GM21529 (cell line): ENCODE measurements at regions not wholly inside any gene's neighbourhood (a gene's known extent, or its start where the extent isn't known, plus 50 kb on each side); places are given as distances from the start of the nearest gene placed in this dataset.
"Not testable (repeated sequence)": the region's sequence is repeated elsewhere in the genome, so short reads cannot be mapped to it uniquely, and the experiment has no call there.

Experiments
- ATAC-seq: cut with Tn5 transposase; IDR thresholded peaks from one replicate; pipeline ENCODE4 v1.9.1; 2021; ENCODE audit not compliant: unreplicated experiment

DNA sequence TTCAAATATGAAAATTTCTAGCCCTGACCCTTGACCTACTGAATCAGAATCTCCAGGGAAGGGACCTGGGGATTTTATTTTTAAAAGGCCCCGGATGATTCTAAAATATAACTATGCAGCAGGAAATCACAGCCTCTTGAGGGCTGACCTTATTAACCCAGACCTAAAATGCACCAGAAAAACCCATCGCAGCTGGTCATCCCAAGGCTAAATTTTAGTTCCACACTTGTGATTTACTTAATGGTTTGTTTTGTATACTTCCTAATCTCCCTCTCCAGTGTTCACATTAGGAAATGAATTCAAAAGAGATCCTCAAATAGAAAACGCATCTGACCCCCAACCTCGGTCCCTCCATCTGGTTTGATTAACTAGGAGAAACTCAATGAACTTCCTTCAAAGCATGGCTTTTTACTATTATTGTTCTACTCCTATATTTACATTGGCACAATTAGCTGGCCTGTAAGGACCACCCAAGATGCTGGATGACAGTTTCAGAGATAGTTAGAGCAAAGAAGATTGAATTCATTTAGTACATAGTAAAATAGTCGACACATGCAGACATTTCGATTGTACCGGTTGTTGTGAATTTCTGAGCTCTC, 147.8 kb upstream of the MED14 start:
- no peak for ATAC-seq

DNA sequence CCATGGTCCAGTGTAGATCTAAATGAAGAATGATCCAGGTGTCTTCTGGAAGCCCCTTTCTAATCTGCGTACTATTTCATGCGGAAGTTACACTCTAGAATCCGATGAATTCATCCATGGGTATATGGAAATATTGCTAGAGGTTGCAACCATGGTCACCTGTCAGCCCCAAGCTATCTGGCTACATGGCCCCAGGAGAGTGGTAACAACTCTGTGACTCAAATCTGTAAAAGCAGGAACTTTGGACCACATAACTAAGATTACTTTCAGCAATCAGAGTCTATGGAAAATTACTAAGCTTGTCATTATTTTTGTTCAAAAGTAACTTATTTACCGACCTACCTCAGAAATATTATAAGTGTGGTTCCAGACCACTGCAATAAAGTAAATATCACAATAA, 150.6 kb upstream of the MED14 start:
- no peak for ATAC-seq

DNA sequence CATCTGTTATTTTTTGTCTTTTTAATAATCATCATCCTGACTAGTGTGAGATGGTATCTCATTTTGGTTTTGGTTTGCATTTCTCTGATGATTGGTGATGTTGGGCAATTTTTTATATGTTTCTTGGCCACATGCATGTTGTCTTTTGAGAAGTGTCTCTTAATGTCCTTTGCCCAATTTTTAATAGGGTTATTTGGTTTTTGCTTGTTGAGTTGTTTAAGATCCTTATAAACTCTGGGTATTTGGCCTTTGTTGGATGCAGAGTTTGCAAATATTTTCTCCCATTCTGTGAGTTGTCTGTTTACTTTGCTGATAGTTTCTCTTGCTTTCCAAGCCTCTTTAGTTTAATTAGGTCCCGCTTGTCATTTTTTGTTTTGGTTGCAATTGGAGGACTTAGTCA, 152.1 kb upstream of the MED14 start:
- no peak for ATAC-seq

DNA sequence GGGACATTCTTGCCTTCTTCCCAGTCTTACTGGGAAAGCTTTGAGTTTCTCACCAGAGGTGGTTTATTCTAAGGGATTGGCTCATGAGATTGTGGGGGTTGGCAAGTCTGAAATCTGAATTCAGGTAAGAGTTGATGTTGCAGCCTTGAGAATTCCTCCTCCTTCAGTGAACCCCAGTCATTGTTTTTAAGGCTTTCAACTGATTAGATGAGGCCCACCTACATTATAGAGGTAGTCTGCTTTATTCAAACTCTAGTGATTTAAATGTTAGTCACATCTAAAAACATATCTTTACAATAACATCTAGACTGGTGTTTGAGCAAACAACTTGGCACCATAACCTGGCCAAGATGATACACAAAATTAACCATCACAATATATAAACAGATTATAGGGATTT, 156.5 kb upstream of the MED14 start:
- ATAC-seq, result no peak

DNA sequence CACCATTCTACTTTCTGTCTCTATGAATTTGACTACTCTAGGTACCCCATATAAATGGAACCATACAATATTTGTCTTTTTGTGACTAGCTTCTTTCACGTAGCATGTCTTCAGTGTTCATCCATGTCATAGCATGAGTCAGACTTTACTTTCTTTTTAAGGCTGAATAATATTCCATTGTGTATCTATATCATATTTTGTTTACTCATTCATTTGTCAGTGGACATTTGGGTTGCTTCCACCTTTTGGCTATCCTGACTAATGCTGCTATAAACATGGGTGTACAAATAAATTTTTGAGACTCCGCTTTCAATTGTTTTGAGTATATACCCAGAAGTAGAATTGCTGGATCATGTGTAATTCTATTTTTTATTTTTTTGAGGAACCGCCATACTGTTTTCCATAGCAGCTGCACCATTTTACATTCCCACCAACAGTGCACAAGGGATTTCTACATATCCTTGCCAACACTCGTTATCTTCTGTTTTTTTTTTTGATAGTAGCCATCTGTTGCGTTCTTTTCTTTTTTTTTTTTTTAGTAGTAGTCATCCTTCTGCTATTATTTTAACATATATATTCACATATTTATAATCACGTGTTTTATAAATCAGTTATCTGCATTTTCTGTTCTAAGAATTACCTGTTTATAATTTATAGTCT, 158.0 kb upstream of the MED14 start:
- ATAC-seq, result no peak

DNA sequence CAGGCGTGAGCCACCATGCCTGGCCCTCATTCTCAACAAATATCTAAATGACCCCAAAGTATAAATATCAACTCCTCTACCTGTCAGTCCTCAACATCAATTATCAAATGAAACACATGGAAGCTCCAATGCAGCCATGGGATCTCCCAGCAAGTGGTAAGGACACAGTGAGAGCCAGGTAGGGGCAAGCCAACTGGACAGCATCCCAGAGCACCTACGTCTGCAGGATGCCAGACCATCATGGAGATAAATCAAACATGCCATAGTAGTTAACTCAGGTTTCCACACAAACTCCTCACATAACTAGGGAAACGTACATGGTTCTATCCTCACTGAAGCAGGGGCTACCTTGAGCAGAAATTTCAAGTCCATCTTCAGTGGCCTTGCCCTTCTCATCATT, 159.9 kb upstream of the MED14 start:
- ATAC-seq, result no peak

DNA sequence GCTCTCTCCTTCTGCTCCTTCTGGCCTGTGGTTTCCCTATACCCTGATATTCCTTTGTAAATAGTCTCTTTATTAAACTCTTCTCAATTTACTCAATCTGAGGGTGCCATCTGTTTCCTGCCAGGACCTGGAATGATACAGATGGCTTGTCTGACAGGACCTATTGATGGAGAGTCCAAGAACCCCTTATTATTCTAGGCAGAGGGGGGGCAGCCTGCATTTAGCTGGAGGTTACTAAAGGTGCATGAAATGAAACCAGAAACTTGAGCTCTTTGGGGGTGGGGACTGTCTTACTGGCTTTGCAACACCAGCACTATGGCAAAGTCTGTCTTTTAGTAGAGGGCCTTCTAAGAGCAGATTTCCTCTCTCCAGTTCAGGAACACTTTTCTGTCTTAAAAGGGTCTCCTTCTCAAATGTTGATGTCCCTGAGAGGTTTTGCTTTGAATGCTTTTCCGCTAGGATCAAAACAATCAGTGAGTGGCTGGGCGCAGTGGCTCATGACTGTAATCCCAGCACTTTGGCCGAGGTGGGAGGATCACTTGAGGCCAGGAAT, 162.5 kb upstream of the MED14 start:
- ATAC-seq, result no peak

DNA sequence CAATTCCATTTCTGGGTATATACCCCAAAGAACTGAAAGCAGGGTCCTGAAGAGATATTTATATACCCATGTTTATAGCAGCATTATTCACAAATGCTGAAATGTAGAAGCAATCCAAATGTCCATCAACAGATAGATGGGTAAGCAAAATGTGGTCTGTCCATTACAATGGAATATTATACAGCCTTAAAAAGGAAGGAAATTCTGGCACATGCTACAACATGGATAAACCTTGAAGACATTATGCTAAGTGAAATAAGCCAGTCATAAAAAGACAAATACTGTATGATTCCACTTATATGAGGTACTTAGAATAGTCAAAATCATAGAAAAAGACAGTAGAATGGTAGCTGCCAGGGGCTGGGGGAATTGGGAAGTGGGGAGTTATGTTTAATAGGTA, 169.4 kb upstream of the MED14 start:
- not testable (repeated sequence) for ATAC-seq

DNA sequence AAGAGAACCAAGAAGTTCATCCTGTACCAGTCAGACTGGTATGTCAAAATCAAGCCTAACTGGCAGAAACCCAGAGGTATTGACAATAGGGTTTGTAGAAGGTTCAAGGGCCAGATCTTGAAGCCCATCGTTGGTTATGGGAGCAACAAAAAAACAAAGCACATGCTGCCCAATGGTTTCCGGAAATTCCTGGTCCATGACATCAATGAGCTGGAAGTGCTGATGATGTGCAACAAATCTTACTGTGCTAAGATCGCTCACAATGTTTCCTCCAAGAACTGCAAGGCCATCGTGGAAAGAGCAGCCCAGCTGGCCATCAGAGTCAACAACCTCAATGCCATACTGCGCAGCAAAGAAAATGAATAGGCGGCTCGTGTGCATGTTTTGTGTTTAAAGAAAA, 172.7 kb upstream of the MED14 start:
- ATAC-seq, result no peak

DNA sequence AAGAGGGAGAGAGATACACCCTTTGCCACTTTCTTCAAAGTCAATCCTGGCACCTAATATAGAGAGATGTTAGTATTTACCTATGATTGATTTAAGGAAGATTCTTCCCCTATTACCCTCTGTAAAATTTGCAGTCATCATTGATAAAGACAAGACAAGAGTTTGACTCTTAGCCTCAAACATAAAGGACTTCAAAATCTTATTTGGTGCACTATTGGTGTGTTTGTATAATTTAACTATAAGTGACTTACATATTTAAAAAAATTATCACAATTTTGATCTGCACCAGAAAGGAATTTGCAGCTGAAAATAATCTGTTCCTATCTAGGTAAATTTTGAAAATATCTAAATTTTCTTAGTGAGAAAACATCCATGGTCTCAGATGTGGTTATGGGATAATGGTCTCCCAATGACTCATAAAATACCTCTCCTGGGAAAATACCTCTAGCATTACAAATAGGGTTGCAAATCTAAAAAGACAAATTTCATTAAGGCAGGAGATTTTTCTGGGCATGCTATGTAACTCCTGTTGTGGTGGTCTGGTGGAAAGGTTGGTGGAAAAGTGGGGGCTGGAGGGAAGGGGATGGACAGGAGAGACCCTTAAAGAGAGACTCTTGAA, 173.6 kb upstream of the MED14 start:
- no peak for ATAC-seq

DNA sequence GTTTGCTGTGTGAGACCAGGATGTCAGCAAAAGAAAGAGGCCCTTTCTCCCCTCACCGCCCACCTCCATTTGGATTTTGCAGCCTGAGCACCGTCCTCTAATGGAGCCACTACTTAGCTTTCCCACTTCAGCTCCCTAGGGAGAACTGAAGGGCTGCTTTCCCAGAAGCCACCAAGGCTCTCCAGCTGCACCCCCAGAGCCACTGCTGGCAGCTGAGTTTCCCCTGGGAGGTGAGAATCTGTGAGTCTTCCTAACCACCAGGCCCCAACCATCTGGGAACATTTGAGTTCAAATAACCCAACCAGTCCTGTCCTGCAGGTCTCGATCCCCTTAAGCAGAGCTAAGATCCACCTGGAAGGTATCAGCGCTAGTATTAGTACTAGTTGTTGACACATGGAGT, 173.1 kb upstream of the USP9X start:
- no peak for ATAC-seq

DNA sequence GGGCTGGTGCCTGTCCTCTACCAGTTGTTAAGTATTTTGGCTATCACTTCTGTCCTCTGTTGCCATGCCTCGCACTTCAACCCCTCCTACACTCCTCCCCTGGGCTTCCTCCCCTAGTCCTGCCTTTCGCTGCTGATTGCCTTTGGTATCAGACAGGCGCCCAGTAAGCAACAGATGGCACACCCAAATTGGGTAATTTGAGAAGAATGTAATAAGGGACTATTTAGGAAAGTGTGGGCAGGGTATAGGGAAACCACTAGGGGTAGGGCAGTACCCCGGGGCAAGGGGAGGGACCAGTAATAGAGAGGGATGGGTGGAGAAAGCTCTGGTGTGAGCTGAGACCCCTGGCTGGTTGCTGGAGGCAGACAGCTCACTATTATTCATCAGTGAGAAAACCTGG, 172.7 kb upstream of the USP9X start:
- ATAC-seq, result no peak

DNA sequence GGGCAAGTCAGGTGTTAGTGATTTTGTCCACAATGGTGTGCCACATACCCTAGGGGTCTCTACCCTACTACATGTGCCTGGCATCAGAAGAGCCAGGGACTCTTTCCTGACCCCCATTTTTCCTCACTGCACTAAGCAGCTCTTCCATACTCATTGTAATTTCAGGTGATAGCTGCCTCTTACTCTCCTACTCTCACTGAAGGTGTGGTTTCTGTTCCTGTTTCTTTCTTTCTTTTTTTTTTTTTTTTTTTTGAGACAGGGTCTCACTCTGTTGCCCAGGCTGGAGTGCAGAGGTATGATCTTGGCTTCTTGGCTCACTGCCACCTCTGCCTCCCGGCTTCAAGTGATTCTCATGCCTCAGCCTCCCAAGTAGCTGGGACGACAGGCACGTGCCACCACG, 164.9 kb upstream of the USP9X start:
- no peak for ATAC-seq

DNA sequence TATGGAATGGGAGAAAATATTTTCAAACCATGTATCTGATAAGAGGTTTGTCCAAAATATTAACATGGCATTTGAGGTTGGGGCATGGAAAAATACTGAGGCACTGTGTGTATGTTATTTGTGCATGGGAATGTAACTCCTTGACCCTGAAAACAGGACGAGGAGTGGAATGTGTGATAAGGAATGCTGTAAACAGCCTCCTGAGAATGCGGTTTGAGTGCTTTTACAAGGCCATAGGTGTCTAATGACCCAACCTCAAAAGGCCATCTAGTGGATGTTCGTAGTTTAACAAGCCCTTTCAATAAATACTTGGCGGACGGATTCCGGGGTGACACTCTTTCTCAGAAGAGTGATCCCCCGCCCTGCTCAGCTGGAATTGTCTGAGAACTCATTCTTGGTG, 162.9 kb upstream of the USP9X start:
- no peak for ATAC-seq

DNA sequence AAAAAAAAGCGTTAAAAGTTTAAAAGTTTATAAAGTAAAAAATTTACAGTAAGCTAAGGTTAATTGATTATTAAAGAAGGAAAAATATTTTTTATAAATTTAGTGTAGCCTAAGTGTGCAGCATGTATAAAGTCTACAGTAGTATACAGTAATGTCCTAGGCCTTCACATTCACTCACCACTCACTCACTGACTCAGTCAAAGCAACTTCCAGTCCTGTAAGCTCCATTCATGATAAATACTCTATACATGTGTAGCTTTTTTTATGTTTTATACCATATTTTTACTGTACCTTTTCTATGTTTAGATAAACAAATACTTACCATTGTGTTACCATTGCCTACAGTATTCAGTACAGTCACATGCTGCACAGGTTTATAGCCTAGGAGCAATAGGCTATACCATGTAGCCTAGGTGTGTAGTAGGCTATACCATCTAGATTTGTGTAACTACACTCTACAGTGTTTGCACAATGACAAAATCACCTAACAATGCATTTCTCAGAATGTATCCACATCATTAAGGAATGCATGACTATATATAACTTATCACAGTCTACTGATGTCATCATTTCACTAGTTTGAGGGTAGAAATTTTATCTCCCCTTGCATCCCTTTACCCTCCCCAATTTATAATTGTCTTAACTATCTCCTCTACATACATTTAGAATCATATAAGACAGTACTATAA, 158.4 kb upstream of the USP9X start:
- not testable (repeated sequence) for ATAC-seq

DNA sequence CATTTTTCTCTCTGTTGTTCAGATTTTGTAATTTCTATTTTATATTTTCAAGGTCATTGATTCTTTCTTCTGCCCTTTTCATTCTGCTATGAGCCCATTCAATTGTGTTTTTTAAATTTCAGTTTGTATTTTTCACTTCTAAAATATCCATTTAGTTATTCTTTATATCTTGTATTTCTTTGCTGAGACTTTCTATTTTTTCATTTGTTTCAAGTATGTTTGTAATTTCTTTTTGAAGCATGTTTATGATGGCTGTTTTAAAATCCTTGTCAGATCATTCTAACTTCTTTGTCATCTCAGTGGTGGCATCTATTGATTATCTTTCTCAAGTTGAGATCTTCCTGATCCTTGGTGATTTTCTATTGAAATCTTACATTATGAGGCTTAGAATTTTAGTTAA, 157.2 kb upstream of the USP9X start:
- ATAC-seq, result no peak

DNA sequence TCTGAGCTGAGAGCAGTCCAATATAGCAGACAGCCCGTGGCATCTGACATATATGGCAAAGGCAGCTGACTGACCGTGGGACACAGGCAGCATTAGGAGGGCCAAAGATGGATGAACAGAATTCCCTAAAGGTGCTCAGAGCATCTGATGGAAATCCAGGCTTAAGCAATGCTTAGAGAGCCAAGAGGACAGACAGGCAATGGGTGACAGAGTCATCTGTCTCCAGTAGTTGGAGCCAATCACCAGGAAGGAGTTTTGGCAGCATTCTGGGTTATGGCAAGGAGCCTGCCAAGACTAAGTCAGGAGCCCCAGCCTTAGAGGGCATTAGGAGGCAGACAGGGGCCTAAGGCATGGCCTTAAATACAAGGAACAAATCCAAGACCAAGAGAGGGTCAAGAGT, 153.3 kb upstream of the USP9X start:
- ATAC-seq, result no peak

DNA sequence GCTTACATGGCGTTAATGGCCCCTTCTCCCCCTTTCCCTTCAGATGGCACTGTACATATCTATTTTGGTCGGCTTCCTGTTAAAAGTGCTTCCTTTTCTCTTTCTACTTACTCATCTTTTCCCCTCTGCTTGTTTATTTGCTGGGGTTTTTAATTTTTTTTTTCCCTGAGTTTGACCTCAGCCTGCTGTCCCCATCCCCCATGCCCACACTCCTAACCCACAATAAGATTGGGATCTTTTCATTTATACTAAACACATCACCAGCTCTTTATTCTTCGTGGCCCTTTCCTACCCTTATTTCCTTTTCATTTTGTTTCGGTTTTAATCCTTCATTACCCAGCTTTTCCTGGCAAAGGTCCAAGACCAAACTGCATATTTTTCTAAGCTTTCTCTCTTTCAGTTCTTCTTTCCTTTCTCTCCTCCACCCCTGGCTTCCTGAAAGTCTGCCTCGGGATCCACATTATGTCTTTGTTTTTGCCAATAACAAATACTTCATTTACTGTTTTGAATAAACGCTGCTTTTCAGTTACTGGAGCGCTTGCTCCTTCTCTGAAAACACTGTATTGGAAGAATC, 152.0 kb upstream of the USP9X start:
- ATAC-seq, result no peak

DNA sequence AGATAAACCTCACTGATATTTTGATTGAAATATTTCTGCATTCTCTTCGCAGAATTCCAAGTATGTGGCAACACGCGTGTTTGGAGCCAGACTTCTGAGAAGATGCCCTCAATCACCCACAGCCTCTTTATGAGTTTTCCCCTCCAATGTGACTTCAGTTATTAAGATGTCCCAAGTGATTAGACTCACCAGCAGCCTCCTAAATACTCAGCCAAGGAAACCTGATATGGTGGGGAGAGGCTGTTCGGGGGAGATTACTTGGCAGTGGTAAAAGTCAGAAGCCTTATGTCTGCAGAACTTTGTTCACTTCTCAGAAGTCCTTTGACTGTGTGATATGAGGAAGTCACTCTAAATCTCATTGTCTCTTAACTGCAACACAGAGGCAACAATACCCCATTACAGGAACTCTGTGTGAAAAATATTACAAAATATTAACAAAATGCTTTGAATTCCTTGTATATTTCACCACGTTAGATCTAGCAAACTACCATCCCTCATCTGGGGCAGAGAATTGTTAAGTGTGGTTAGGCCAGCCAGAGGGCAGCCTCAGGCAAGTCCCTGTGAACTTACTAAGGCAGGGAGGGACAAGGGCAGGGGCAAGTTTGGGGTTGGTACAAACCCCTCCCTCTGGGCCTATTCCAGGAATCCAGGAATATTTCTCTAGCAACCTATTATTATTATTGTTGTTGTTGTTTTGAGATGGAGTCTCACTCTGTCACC, 151.4 kb upstream of the USP9X start:
- ATAC-seq, result no peak

DNA sequence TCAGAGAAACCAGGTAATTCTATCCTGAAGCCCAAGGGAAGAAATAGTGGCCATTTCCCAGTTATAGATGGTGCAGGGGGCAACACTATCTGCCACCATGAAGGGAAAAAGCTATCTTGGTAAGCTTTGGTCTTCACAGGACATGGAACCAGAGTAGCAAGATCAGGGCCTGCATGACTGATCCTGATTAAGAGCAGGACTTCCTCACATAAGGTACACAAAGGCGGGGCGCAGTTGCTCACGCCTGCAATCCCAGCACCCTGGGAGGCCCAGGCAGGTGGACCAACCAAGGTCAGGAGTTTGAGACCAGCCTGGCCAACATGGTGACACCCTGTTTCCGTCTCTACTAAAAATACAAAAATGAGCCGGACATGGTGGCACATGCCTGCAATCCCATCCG, 148.4 kb upstream of the USP9X start:
- no peak for ATAC-seq

DNA sequence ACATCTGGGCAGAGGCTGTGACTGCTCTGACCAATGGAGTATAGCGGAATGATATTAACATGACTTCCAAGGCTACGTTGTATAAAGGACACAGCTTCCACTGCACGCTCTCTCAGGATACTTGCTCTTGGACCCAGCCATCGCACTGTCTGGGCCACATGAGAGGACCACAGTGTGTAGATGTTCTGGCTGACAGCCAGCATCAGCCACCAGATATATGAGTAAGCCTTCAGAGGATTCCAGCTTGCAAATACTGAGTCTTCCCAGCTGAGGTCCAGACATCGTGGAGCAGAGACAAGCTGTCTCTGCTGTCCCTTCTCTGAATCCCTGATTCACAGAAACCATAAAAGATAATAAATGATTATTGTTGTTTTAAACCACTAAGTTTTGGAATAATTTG, 146.8 kb upstream of the USP9X start:
- no peak for ATAC-seq
